GM23338 (cell line): ENCODE measurements at regions not wholly inside any gene's neighbourhood (a gene's known extent, or its start where the extent isn't known, plus 50 kb on each side); places are given as distances from the start of the nearest gene placed in this dataset.

ENCODE experiments used
- CTCF ChIP-seq, 2 experiments: fragments of 200-600 bp in 1 of 2; sonication (generic) in 1 of 2; conservative IDR thresholded peaks; 2 replicates each; pipeline versions ENCODE4 v1.5.1 to v1.6.1; 2016 to 2017; ENCODE audit warnings: antibody characterized with exemption in 2 of 2, low read depth in 2 of 2, mild to moderate bottlenecking in 2 of 2, moderate library complexity in 1 of 2
- POLR2AphosphoS5 ChIP-seq: IDR thresholded peaks from 2 replicates; pipeline ENCODE4 v1.6.1; 2016; ENCODE audit warnings: antibody characterized with exemption, low read depth
- ZNF331 ChIP-seq: fragments of 250-450 bp; sonication (Bioruptor Pico); IDR thresholded peaks from 2 replicates; pipeline ENCODE4 v1.5.0; 2020; ENCODE audit warnings: low read depth, mild to moderate bottlenecking, moderate library complexity

GRCh38 chr3:36149447-36149865 lies 230.8 kb upstream of the STAC start:
- TF ChIP-seq ZNF331 (CRISPR knock-in tag) (no peak), CTCF (conservative IDR thresholded peaks at IDR 0.05; ENCODE audit: low read depth in 2 of 2) (no peak), POLR2AphosphoS5 (no peak)
